ENCODE measurements at regions not wholly inside any gene's neighbourhood (a gene's known extent, or its start where the extent isn't known, plus 50 kb on each side); places are given as distances from the start of the nearest gene placed in this dataset.

- DNase-seq (no peak), ATAC-seq (ENCODE audit: low FRiP score in 2 of 2) (no peak)
- TF ChIP-seq EP300 (IDR thresholded peaks at IDR 0.05) (no peak), CTCF (IDR thresholded peaks at IDR 0.05) (no peak), POLR2A (IDR thresholded peaks at IDR 0.05) (no peak), POLR2AphosphoS5 (IDR thresholded peaks at IDR 0.05) (no peak)
- Histone ChIP-seq H3K27ac (peak overlapping the region in 3 of 4 donors; percentile 0 to 52 (median 51)), H3K9me3 (no peaks in the 10 kb centered on the region), H3K4me3 (no peak overlapping the region), H3K4me1 (peaks cover 0 to 10% (median 6%) of the 10 kb centered on the region in 4 donors), H3K36me3 (no peaks in the 10 kb centered on the region), H3K27me3 (no peaks in the 10 kb centered on the region)
- 81 to 83% methylated on average over 5 of the region's 5 CpGs for WGBS, 2 donors
Measured at GRCh38 chr5:82334085-82334692, 56.0 kb upstream of the RPS23 start.

GRCh38 chr5:82332886-82333615, 54.9 kb upstream of the RPS23 start:
- no peaks in the 10 kb centered on the region for H3K36me3 ChIP-seq
- peak in 1 of 2 donors; percentile 38 for ATAC-seq (ENCODE audit: low FRiP score in 2 of 2)
- WGBS, 2 donors, result 62 to 79% methylated on average over 2 of the region's 2 CpGs
- TF ChIP-seq POLR2A (IDR thresholded peaks at IDR 0.05), result no peak
- TF ChIP-seq POLR2AphosphoS5 (IDR thresholded peaks at IDR 0.05), result no peak
- no peak for TF ChIP-seq CTCF (IDR thresholded peaks at IDR 0.05)
- no peaks in the 10 kb centered on the region for H3K9me3 ChIP-seq
- H3K4me3 ChIP-seq, result no peak overlapping the region
- H3K27ac ChIP-seq, result no peak overlapping the region
- H3K27me3 ChIP-seq, result no peaks in the 10 kb centered on the region
- peaks cover 0 to 10% (median 6%) of the 10 kb centered on the region in 4 donors for H3K4me1 ChIP-seq
- no peak for DNase-seq

- Histone ChIP-seq H3K27ac (peak overlapping the region in 1 of 4 donors; percentile 24), H3K9me3 (no peaks in the 10 kb centered on the region), H3K36me3 (no peaks in the 10 kb centered on the region), H3K27me3 (no peaks in the 10 kb centered on the region), H3K4me1 (peaks cover 0 to 10% (median 6%) of the 10 kb centered on the region in 4 donors), H3K4me3 (no peak overlapping the region)
- WGBS, 2 donors, result 69 to 82% methylated on average over 3 of the region's 3 CpGs
- DNase-seq, result no peak
- ATAC-seq (ENCODE audit: low FRiP score in 2 of 2), result peak in 1 of 2 donors; percentile 41
- TF ChIP-seq POLR2AphosphoS5 (IDR thresholded peaks at IDR 0.05) (no peak), CTCF (IDR thresholded peaks at IDR 0.05) (no peak), POLR2A (IDR thresholded peaks at IDR 0.05) (no peak), EP300 (IDR thresholded peaks at IDR 0.05) (no peak)
Measured at GRCh38 chr5:82332064-82332855, 54.1 kb upstream of the RPS23 start.

- Histone ChIP-seq H3K4me1 (peaks cover 0 to 10% (median 6%) of the 10 kb centered on the region in 4 donors), H3K27me3 (no peaks in the 10 kb centered on the region), H3K9me3 (no peaks in the 10 kb centered on the region), H3K27ac (no peak overlapping the region), H3K36me3 (no peaks in the 10 kb centered on the region), H3K4me3 (no peak overlapping the region)
- DNase-seq, result no peak
- TF ChIP-seq CTCF (IDR thresholded peaks at IDR 0.05) (no peak), EP300 (IDR thresholded peaks at IDR 0.05) (no peak), POLR2A (IDR thresholded peaks at IDR 0.05) (no peak), POLR2AphosphoS5 (IDR thresholded peaks at IDR 0.05) (no peak)
- ATAC-seq (ENCODE audit: low FRiP score in 2 of 2), result no peak
- 84 to 94% methylated on average over 4 of the region's 4 CpGs for WGBS, 2 donors
Measured at GRCh38 chr5:82331557-82331956, 53.4 kb upstream of the RPS23 start.

Data from upper lobe of left lung (tissue), 6 donors.